Upper lobe of left lung (tissue), 4 donors: ENCODE measurements at regions not wholly inside any gene's neighbourhood (a gene's known extent, or its start where the extent isn't known, plus 50 kb on each side); places are given as distances from the start of the nearest gene placed in this dataset.

ENCODE experiments used
- CTCF ChIP-seq, 6 experiments: fragments of 450-650 bp in 4 of 6; fragments of 200-600 bp in 2 of 6; sonication (generic) in 2 of 6; IDR thresholded peaks; one replicate each; pipeline ENCODE4 v1.5.1; 2016 to 2019; ENCODE audit warnings: antibody characterized with exemption in 6 of 6
- POLR2AphosphoS5 ChIP-seq, 2 donors: sonication (generic); formaldehyde crosslinking; IDR thresholded peaks; one replicate each; pipeline ENCODE4 v1.5.1; 2017; ENCODE audit warnings: antibody characterized with exemption in 2 of 2

- TF ChIP-seq CTCF (IDR thresholded peaks at IDR 0.05), result no peak
- no peak for TF ChIP-seq POLR2AphosphoS5 (IDR thresholded peaks at IDR 0.05)
Observed at GRCh38 chr12:94706250-94706661, 55.9 kb upstream of the TMCC3 start.
